Suppressor macrophage treated with lipopolysaccharide for 4 hours (primary cell): ENCODE measurements at regions not wholly inside any gene's neighbourhood (a gene's known extent, or its start where the extent isn't known, plus 50 kb on each side); places are given as distances from the start of the nearest gene placed in this dataset.
"Not testable (repeated sequence)": the region's sequence is repeated elsewhere in the genome, so short reads cannot be mapped to it uniquely, and the experiment has no call there.

ENCODE experiments used
- DNase-seq: peaks from one replicate; pipeline ENCODE4 v3.0.0-alpha.2; 2020

DNA sequence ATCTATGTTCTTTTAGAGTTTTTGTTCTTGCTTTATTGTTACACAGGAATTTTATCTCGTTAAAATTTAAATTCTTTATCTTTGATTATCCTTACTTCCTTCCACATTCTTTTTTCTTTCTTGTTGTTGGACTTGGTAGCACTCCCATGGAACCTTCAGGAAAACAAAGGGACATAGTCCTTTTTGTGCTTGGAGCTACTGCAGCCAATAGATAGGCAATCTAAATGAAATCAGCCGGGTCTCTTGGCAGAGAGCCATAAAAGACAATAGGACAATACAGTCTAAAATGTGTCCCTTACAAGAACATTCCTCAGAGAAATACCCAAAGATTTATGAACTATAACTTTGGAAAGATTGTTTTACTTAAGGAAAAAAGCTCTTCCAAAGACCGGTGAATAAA lies 548.1 kb upstream of the C9orf72 start:
- DNase-seq = no peak

- no peak for DNase-seq
These were observed 551.6 kb upstream of the C9orf72 start for GRCh38 chr9:28124917-28125316.

DNA sequence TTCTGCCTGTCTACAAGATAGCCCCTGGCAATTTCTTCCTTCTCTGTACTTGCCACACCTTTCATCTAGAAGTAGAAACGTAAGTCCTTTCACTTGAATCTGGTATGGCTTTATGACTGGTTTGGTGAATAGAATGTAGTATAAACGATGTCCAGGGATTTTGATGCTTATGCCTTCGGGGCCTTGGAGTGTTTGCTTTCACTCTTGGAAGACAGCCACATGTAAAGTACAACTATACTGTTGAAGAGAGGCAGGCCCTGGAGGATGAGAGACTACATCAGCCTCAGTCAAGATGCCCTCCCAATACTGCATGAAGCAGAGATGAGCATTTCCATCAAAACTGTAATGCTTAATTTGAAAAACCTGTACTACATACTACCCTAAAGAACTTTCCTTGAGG lies 553.8 kb upstream of the C9orf72 start:
- no peak for DNase-seq

DNA sequence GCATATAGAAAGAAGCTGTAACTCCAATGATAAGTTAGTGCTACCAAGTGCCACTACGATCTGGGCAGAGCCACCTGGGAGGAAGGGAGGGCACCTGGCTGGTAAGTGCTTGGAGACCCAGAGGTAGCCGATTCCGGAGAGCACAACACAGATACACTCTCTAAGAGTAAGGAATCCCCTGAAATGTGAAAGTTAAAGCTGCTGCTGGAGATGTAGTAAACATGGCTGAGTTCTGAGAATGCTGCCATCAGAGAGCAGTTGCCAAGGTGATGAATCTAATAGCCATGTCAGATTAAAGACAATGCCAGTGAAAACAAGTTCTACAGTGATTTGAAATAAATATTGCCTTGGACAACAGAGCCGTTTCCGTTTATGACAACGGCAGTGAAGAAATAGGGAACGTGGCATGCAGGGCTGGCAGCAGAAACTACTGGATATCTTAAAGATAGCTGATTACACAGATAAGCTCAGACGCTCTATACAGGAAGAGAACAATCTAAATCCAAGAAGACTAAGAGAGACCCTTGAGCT lies 561.2 kb upstream of the C9orf72 start:
- DNase-seq = no peak

GRCh38 chr9:28135549-28135948 lies 562.3 kb upstream of the C9orf72 start:
- no peak for DNase-seq

DNA sequence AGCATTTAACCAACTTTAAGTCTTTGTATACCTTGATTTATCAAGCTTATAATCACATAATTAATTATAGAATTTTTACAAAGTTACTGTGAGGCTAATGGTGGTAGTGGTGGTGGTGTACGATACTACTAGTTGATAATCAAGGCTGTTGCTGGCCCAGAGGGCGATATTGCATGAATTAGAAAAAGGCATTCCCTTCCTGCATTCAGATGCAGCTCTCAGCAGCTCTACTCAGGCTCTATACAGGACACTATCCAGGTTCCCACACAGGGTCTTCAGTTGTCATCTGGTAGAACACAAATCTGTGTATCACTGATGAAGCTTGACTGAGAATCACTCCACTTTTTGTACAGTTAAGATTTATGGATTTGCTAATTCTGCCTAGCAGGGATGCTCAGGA lies 562.8 kb upstream of the C9orf72 start:
- no peak for DNase-seq

GRCh38 chr9:28147430-28147829 lies 574.1 kb upstream of the C9orf72 start:
- DNase-seq = not testable (repeated sequence)

- not testable (repeated sequence) for DNase-seq
These were observed 574.8 kb upstream of the C9orf72 start for GRCh38 chr9:28147923-28148597.

DNA sequence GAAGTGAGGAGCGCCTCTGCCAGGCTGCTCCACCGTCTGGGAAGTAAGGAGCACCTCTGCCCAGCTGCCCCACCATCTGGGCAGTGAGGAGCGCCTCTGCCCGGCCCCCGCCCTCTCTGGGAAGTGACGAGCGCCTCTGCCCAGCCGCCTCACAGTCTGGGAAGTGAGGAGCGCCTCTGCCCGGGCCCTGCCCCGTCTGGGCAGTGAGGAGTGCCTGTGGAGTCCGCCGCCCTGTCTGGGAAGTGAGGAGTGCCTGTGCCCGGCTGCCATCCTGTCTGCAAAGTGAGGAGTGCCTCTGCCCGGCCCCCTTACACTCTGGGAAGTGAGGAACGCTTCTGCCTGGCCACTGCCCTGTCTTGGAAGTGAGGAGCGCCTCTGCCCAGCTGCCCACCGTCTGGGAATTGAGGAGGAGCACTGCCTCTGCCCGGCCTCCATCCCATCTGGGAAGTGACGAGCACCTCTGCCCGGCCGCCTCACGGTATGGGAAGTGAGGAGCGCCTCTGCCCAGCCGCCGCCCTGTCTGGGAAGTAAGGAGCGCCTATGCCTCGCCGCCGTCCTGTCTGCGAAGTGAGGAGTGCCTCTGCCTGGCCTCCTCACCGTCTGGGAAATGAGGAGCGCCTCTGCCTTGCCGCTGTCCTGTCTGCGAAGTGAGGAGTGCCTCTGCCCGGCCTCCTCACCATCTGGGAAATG lies 576.2 kb upstream of the C9orf72 start:
- DNase-seq = not testable (repeated sequence)

- DNase-seq = no peak
These were observed 581.8 kb upstream of the C9orf72 start for GRCh38 chr9:28155067-28155466.

DNA sequence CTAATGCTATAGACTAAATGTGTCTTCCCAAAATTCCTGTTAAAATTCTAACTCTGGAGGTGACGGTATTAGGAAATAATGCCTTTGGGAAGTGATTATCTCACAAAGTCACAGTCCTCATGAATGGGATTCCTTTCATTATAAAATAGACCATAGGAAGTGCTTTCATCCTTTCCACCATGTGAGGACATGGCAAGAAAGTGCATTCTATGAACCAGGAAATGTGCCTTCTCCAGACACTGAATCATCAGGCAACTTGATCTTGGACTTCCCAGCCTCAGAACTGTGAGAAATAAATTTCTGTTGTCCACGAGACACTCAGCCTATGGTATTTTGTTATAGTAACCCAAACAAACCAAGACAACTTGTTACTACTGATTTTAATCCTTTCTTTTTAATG lies 582.4 kb upstream of the C9orf72 start:
- no peak for DNase-seq

DNA sequence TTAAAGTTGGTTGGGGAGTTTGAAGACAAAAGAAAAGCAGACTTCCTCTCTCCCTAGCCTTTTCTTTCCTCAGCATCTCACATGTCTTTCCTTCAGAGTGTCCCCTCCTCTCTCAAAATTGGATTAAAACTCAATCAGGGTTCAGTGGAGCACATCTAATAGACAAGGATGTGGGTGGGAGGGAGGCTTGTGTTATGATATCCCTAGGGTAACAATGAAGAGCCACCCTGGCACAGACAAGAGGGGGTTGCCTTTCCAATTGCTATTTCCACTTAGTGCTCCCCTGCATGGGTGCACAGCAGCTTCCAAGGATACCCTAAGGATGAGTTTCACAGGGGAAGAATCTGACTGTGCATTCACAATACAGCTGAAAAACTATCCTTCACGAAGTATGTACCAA lies 585.2 kb upstream of the C9orf72 start:
- no peak for DNase-seq

GRCh38 chr9:28163619-28164018 lies 590.3 kb upstream of the C9orf72 start:
- no peak for DNase-seq

- DNase-seq = no peak
These were observed 592.9 kb upstream of the C9orf72 start for GRCh38 chr9:28166179-28166578.

DNA sequence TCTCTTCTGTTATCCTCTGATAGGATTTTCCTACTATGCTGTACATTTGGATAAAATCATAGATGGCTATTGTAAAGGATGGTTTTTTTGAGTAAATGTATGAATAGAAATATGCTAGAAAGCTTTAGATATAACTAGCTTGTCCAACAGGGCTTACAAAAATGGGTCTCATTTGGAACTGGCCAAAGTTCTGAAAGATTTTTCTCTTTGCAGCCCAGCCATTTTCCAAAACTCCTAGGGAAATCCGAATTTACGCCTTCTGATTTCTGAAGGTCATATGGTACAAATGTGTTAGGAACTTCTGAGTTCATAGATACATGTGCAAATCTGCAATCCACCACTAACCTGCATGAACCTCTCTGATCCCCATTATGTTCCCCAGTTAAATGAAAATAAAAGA lies 603.9 kb upstream of the C9orf72 start:
- no peak for DNase-seq

DNA sequence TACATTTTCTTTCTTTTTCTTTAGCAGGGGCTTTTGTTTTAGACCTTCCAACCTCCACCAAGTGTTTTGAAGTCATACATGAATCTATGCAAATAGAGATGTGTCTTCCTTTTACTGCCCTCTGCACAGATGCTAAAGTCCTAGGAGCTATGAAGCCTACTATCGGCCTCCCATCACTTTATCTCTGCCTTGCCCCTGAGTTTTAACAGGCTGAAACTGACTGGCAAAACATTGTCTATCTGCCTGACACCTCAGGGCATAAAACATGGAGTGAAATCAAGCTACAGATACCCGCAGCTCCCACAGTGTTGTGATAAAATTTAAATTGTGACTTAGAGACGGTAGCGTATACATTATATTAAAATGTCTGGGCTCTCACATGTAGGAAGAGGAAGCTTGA lies 604.6 kb upstream of the C9orf72 start:
- no peak for DNase-seq

DNA sequence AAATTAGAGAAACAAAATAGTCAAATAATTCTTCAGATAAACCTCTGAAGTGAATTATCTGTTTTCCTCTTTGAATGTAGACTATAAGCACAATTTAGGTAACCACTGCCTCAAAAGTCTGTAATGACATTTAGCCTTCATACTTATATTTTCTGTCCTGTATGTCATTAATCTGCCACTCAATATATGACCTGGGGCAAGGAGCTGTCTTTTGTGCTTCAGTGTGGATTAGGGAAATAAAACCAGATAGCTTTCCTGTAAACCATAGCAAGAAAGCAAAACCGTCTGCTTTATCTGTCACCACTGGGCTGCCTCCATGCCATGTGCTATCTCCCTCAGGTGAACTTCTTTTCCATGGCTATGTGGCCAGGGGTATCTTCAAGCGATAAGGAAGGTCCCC lies 606.6 kb upstream of the C9orf72 start:
- DNase-seq = no peak

DNA sequence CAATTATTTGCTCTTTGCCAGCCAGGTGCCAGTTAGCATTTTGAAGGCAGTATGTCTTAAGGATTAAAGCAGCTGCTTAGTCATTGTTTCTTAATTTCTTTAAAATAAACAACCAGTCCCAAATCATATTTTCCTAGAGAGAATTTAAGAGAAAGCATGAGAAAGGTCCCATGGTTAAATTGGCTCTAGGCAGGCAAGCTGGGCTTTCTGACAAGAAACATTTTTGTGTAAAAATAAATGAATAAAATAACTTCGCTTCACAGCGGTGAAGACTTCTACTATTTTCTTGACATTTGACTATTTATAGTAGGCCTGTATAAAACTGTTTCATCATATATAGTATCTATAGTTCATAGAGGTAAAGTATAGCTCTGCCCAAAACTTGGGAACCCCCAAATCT lies 617.7 kb upstream of the C9orf72 start:
- DNase-seq = no peak

DNA sequence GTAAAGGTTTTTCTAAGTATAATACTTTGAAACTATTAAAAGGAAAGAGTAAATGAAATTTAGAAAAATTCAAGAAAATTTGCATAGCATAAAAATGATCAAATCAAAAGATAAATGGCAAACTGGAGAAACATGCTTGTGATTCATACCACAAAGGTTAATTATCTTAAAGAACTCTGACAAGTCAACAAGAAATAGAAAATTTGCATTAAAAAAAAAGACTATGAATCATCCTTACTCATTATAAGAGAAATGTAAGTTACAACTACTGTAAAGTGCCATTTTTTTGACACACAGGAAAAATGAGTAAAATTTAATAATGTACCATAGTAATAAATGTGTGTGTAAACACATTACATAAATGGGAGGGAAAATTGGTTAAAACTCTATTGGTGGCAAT lies 624.4 kb upstream of the C9orf72 start:
- DNase-seq = no peak

GRCh38 chr9:28203036-28203435 lies 629.8 kb upstream of the C9orf72 start:
- DNase-seq = no peak

GRCh38 chr9:28206280-28206679 lies 633.0 kb upstream of the C9orf72 start:
- no peak for DNase-seq

DNA sequence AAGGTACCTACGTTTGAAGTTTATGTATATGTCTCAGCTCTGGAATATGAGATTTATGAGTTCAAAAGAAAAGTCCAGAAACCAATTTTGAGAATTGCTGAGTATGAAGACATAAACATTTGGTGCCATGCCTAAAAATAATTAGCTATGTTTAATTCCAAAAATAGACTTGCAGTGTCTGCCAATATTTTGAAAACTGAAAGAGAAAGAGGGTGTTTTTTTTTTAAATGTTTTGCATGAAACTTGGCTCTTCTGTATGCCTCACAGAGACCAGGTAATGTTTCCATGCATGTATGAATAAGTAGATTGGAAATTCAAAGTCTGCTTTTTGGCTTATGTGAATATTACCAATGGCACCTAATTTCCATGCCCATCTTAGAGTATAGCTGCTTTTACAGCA lies 634.4 kb upstream of the C9orf72 start:
- DNase-seq = no peak

- no peak for DNase-seq
These were observed 635.8 kb upstream of the C9orf72 start for GRCh38 chr9:28209130-28209529.

DNA sequence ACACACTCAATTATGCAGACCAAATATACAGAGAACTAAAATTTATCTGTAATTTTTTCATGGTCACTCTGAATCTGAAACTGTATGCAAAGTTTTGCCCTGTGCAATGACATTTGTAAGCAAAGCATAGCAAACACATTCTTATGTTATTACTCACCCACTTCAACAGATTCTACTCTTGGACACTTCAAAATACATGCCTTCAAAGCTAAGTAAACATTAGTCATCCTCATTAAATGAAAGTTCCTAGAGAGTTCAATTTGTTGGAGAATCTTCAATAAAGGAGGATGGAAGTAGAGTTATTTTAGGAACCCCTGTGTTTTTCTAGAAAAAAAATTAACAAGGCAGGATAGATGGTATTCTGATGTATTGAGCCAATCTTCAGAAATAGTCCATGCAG lies 639.7 kb upstream of the C9orf72 start:
- no peak for DNase-seq
